ENCODE measurements at regions not wholly inside any gene's neighbourhood (a gene's known extent, or its start where the extent isn't known, plus 50 kb on each side); places are given as distances from the start of the nearest gene placed in this dataset.
A peak's percentile ranks its signal among the peaks of the same experiment; 100 is the strongest.

DNA sequence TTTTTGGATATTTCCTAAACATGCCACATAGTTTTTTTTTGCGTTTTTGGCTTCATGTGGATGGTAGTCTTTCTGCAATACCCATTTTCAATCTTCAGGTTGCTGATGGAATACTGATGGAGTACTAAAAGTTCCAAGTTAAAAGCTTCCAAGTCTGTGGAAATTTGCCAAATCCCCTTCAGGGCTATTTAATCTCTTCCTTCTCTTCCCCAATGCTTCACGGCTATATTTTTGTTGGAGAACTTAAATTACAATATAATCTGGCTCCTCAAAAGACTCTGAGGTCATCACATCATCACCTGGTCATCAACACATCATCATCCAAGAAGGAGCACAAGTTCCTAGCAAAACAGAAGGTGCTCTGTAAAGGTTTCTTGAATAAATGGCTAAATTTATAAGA, 881.0 kb upstream of the TENM4 start:
- no peak overlapping the region for H3K4me3 Mint-ChIP-seq
- TF ChIP-seq, protein P1, sequence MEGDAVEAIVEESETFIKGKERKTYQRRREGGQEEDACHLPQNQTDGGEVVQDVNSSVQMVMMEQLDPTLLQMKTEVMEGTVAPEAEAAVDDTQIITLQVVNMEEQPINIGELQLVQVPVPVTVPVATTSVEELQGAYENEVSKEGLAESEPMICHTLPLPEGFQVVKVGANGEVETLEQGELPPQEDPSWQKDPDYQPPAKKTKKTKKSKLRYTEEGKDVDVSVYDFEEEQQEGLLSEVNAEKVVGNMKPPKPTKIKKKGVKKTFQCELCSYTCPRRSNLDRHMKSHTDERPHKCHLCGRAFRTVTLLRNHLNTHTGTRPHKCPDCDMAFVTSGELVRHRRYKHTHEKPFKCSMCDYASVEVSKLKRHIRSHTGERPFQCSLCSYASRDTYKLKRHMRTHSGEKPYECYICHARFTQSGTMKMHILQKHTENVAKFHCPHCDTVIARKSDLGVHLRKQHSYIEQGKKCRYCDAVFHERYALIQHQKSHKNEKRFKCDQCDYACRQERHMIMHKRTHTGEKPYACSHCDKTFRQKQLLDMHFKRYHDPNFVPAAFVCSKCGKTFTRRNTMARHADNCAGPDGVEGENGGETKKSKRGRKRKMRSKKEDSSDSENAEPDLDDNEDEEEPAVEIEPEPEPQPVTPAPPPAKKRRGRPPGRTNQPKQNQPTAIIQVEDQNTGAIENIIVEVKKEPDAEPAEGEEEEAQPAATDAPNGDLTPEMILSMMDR (IDR thresholded peaks at IDR 0.05), result no peak
- no peaks in the 10 kb centered on the region for H3K27me3 Mint-ChIP-seq (ENCODE audit: low read depth, poor library complexity)
- H3K4me1 Mint-ChIP-seq, result no peaks in the 10 kb centered on the region
- no peaks in the 10 kb centered on the region for H3K9me3 Mint-ChIP-seq
- H3K27ac Mint-ChIP-seq, result no peak overlapping the region
- no peak for DNase-seq
- no peaks in the 10 kb centered on the region for H3K36me3 Mint-ChIP-seq (ENCODE audit: low read depth)

DNA sequence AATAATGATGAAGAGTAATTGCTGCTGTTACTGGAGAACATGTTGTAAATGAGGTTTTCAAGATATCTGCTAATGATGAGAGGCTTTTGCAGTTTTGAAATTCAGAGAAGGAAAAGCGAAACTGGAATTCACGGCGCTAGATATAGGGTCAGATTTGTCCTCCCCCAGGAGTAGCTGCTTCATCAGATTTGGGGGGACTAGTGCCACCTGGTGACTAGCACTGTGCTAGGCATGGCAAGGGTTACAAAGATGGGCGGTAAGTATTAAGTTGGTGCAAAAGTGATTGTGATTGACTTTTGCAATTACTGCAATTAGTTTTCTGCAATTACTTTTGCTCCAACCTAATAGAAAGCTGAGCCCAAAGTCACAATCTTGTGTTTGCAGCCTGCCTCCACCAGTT, 879.9 kb upstream of the TENM4 start:
- no peak for DNase-seq
- no peak overlapping the region for H3K27ac Mint-ChIP-seq
- no peak overlapping the region for H3K4me3 Mint-ChIP-seq
- H3K36me3 Mint-ChIP-seq (ENCODE audit: low read depth), result no peaks in the 10 kb centered on the region
- TF ChIP-seq, protein P1 (IDR thresholded peaks at IDR 0.05), result no peak
- H3K27me3 Mint-ChIP-seq (ENCODE audit: low read depth, poor library complexity), result peaks cover 3% of the 10 kb centered on the region
- H3K4me1 Mint-ChIP-seq, result no peaks in the 10 kb centered on the region
- no peaks in the 10 kb centered on the region for H3K9me3 Mint-ChIP-seq

DNA sequence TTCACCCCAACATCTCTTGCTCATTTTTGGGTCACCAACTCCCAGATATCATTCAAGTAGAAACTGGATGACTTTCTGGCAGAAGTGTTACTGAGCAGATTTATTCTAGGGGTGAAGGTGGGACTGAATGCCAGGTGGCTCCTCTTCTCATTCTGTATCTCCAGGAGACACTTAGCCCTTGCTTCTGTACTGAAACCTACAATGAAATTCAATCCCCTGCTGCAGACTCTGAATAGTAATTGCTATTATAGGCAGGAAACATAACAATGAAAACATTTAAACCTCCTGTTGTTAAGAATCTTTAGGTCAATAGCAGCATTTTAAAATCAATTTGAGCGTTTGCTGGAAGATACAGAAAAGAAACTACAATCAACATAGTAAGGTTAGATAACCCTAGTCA, 879.4 kb upstream of the TENM4 start:
- TF ChIP-seq, protein P1 (IDR thresholded peaks at IDR 0.05), result no peak

DNA sequence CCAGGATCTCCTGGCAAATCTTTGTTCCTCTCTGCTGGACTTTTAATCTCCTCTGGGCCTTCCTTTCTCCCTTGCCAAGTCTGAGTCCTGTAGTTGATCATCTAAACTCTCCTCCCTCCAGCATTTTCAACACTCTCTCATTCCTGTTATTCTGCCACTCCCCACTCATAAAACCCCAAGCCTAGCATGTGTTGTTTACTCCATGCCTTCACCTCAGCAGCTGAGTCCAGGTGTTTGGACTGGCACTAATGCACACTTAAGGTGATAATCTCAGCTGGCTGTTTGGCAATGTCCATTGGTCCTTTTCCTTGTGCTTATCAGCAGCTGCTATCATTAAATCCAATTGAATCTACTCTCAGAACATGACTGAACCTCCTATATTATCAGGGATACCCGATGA, 876.8 kb upstream of the TENM4 start:
- TF ChIP-seq, protein P1 (IDR thresholded peaks at IDR 0.05), result no peak
- no peak overlapping the region for H3K27ac Mint-ChIP-seq
- no peaks in the 10 kb centered on the region for H3K4me1 Mint-ChIP-seq
- H3K36me3 Mint-ChIP-seq (ENCODE audit: low read depth), result no peaks in the 10 kb centered on the region
- H3K27me3 Mint-ChIP-seq (ENCODE audit: low read depth, poor library complexity), result peaks cover 3% of the 10 kb centered on the region
- no peak for DNase-seq
- H3K4me3 Mint-ChIP-seq, result no peak overlapping the region
- H3K9me3 Mint-ChIP-seq, result no peaks in the 10 kb centered on the region

More for the DNA sequence above, 879.4 kb upstream of the TENM4 start:
- H3K4me3 Mint-ChIP-seq, result no peak overlapping the region
- no peak overlapping the region for H3K27ac Mint-ChIP-seq
- DNase-seq, result no peak
- no peaks in the 10 kb centered on the region for H3K4me1 Mint-ChIP-seq
- no peaks in the 10 kb centered on the region for H3K9me3 Mint-ChIP-seq
- H3K36me3 Mint-ChIP-seq (ENCODE audit: low read depth), result no peaks in the 10 kb centered on the region
- H3K27me3 Mint-ChIP-seq (ENCODE audit: low read depth, poor library complexity), result peaks cover 3% of the 10 kb centered on the region

DNA sequence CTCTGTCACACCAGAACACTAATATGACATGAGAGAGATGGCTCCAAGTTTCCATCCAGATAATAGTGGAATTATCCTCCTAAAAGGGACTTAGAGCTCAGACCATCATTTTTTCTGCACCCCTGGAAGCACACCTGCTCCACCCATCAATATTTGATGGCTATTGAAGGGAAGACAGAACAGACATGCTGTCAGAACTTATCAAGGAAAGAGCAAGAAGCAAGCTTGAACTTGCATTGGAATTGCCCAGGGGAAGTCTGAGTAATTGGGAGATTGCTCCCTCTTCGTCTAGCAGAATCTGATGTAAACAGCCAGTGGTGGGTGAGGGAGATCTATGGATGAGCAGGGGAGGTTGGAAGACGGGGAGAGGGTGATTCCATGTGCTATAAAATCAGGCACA, 874.4 kb upstream of the TENM4 start:
- Mint-ChIP-seq H3K36me3 (ENCODE audit: low read depth) (no peaks in the 10 kb centered on the region), H3K27ac (peak overlapping the region; percentile 36), H3K9me3 (no peaks in the 10 kb centered on the region), H3K4me1 (no peaks in the 10 kb centered on the region), H3K4me3 (no peak overlapping the region), H3K27me3 (ENCODE audit: low read depth, poor library complexity) (peaks cover 3% of the 10 kb centered on the region)
- DNase-seq, result no peak
- TF ChIP-seq, protein P1 (IDR thresholded peaks at IDR 0.05), result no peak

DNA sequence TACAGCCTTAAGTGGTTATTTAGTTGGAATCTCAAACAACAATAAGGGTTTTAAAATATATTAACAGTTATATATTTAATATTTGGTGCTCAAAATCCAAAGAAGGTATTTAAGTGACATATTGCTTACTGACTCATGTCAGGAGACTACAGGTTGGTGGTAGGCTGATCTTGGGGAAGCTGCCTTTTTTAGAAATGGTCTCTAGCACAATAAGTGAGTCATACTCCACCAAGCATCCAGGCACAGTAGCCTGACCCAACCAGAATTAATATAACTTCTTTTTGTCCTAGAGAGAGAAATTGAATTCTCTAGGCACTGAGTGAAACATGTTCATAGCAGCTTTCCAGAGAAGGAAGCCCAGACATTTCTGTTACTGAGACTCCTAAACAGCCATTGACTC, 868.5 kb upstream of the TENM4 start:
- no peaks in the 10 kb centered on the region for H3K27me3 Mint-ChIP-seq (ENCODE audit: low read depth, poor library complexity)
- no peak overlapping the region for H3K4me3 Mint-ChIP-seq
- H3K9me3 Mint-ChIP-seq, result peaks cover 10% of the 10 kb centered on the region
- H3K4me1 Mint-ChIP-seq, result no peaks in the 10 kb centered on the region
- H3K27ac Mint-ChIP-seq, result no peak overlapping the region
- H3K36me3 Mint-ChIP-seq (ENCODE audit: low read depth), result no peaks in the 10 kb centered on the region
- no peak for DNase-seq
- TF ChIP-seq, protein P1 (IDR thresholded peaks at IDR 0.05), result no peak

All from nephron progenitor cell (in vitro differentiated cells).